Hepatocyte (in vitro differentiated cells): ENCODE measurements at regions not wholly inside any gene's neighbourhood (a gene's known extent, or its start where the extent isn't known, plus 50 kb on each side); places are given as distances from the start of the nearest gene placed in this dataset.

ENCODE experiments used
- CTCF ChIP-seq: fragments of 200-600 bp; sonication (generic); IDR thresholded peaks from 2 replicates; pipeline ENCODE4 v1.5.1; 2016; ENCODE audit warnings: antibody characterized with exemption, mild to moderate bottlenecking; ENCODE audit not compliant: poor library complexity
- EZH2phosphoT487 ChIP-seq: fragments of 200-600 bp; sonication (generic); IDR thresholded peaks from one replicate; pipeline ENCODE4 v1.6.1; 2018; ENCODE audit warnings: antibody characterized with exemption, mild to moderate bottlenecking, low read depth, moderate library complexity; ENCODE audit not compliant: unreplicated experiment, severe bottlenecking

GRCh38 chr19:56988299-56988698 lies 131.5 kb upstream of the USP29 start:
- TF ChIP-seq CTCF, result no peak
- no peak for TF ChIP-seq EZH2phosphoT487
